ENCODE measurements at regions not wholly inside any gene's neighbourhood (a gene's known extent, or its start where the extent isn't known, plus 50 kb on each side); places are given as distances from the start of the nearest gene placed in this dataset.
A peak's percentile ranks its signal among the peaks of the same experiment; 100 is the strongest.
"Not testable (repeated sequence)": the region's sequence is repeated elsewhere in the genome, so short reads cannot be mapped to it uniquely, and the experiment has no call there.

- WGBS: no CpG with 5 or more reads among the region's 2 CpGs
- Histone ChIP-seq H3K14ac (ENCODE audit: low read length in 2 of 2) (no peak overlapping the region), H2AFZ (ENCODE audit: low read depth, low read length) (no peak overlapping the region), H3K4me2 (ENCODE audit: low read length, poor library complexity, severe bottlenecking) (no peak overlapping the region), H3K4ac (ENCODE audit: low read depth in 1 of 2, low read length in 2 of 2) (no peak overlapping the region), H2BK120ac (ENCODE audit: low read depth, low read length) (no peak overlapping the region), H2BK15ac (ENCODE audit: low read depth, poor library complexity, severe bottlenecking) (no peak overlapping the region), H2BK5ac (ENCODE audit: low read depth, low read length, poor library complexity, severe bottlenecking) (no peak overlapping the region), H3K36me3 (ENCODE audit: control insufficient read depth in 1 of 2, insufficient read depth in 2 of 2, low read depth in 1 of 2, low read length in 2 of 2) (no peaks in the 10 kb centered on the region), H4K91ac (ENCODE audit: low read length) (no peak overlapping the region), H4K8ac (ENCODE audit: low read length) (no peak overlapping the region), H3K23ac (ENCODE audit: low read length in 2 of 2) (no peak overlapping the region), H2BK12ac (ENCODE audit: low read length in 2 of 2) (no peak overlapping the region), H3K4me3 (ENCODE audit: insufficient read depth in 1 of 2, low read depth in 1 of 2, low read length in 2 of 2) (no peak overlapping the region), H3K27me3 (ENCODE audit: control insufficient read depth in 1 of 2, insufficient read depth in 1 of 2, low read length in 2 of 2) (no peaks in the 10 kb centered on the region), H3K18ac (ENCODE audit: low read depth in 1 of 2, low read length in 2 of 2) (no peak overlapping the region), H2AK5ac (ENCODE audit: low read length, severe bottlenecking) (no peak overlapping the region), H3K27ac (ENCODE audit: low read length, poor library complexity, severe bottlenecking) (no peak overlapping the region), H3K9me3 (ENCODE audit: control insufficient read depth, low read length) (no peaks in the 10 kb centered on the region), H3K79me1 (replicated peaks; ENCODE audit: low read length, poor library complexity, severe bottlenecking) (no peaks in the 10 kb centered on the region), H3K9ac (ENCODE audit: low read length) (no peak overlapping the region), H3K4me1 (ENCODE audit: control insufficient read depth, insufficient read depth, low read depth, low read length) (no peaks in the 10 kb centered on the region)
- DNase-seq: no peak
These were observed 404.9 kb upstream of the PRKCQ start for GRCh38 chr10:6984971-6985370.

GRCh38 chr10:6984016-6984415, 403.9 kb upstream of the PRKCQ start:
- not testable (repeated sequence) for H3K36me3 ChIP-seq (ENCODE audit: control insufficient read depth in 1 of 2, insufficient read depth in 2 of 2, low read depth in 1 of 2, low read length in 2 of 2); H3K18ac ChIP-seq (ENCODE audit: low read depth in 1 of 2, low read length in 2 of 2); H3K4me1 ChIP-seq (ENCODE audit: control insufficient read depth, insufficient read depth, low read depth, low read length); H2BK12ac ChIP-seq (ENCODE audit: low read length in 2 of 2); H3K27me3 ChIP-seq (ENCODE audit: control insufficient read depth in 1 of 2, insufficient read depth in 1 of 2, low read length in 2 of 2); H3K9ac ChIP-seq (ENCODE audit: low read length); H2AK5ac ChIP-seq (ENCODE audit: low read length, severe bottlenecking); H4K8ac ChIP-seq (ENCODE audit: low read length); H2AFZ ChIP-seq (ENCODE audit: low read depth, low read length); H2BK5ac ChIP-seq (ENCODE audit: low read depth, low read length, poor library complexity, severe bottlenecking); H2BK120ac ChIP-seq (ENCODE audit: low read depth, low read length); H3K23ac ChIP-seq (ENCODE audit: low read length in 2 of 2); DNase-seq; H3K14ac ChIP-seq (ENCODE audit: low read length in 2 of 2); H3K9me3 ChIP-seq (ENCODE audit: control insufficient read depth, low read length); H3K4ac ChIP-seq (ENCODE audit: low read depth in 1 of 2, low read length in 2 of 2); H3K79me1 ChIP-seq (replicated peaks; ENCODE audit: low read length, poor library complexity, severe bottlenecking); H3K4me3 ChIP-seq (ENCODE audit: insufficient read depth in 1 of 2, low read depth in 1 of 2, low read length in 2 of 2); H4K91ac ChIP-seq (ENCODE audit: low read length); H2BK15ac ChIP-seq (ENCODE audit: low read depth, poor library complexity, severe bottlenecking); H3K4me2 ChIP-seq (ENCODE audit: low read length, poor library complexity, severe bottlenecking); H3K27ac ChIP-seq (ENCODE audit: low read length, poor library complexity, severe bottlenecking)
- 77% methylated on average over 3 of the region's 5 CpGs for WGBS

DNA sequence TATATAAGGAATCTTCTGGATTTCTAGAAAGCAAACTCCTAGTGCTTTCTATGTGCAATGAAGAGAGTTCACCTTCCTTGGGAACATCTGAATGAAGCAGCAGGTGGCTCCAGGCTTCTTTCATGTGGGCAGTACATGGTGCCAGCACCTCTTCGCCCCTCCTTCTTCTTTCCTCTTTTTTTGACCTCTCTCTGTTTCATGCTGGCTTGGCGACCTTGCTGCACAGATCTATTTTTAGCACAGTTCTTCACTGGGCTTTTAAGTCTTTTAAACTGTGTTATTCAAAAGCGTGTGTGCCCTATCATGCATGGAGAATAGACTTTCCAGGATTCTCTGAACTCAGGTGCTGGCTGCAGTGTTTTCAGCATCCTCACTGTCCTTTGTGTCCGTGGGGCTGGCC, 400.3 kb upstream of the PRKCQ start:
- no peak overlapping the region for H3K18ac ChIP-seq (ENCODE audit: low read depth in 1 of 2, low read length in 2 of 2)
- H3K23ac ChIP-seq (ENCODE audit: low read length in 2 of 2): no peak overlapping the region
- H4K8ac ChIP-seq (ENCODE audit: low read length): peak overlapping the region; percentile 13
- H3K9ac ChIP-seq (ENCODE audit: low read length): no peak overlapping the region
- H3K4me1 ChIP-seq (ENCODE audit: control insufficient read depth, insufficient read depth, low read depth, low read length): no peaks in the 10 kb centered on the region
- no peak overlapping the region for H3K14ac ChIP-seq (ENCODE audit: low read length in 2 of 2)
- H3K4me2 ChIP-seq (ENCODE audit: low read length, poor library complexity, severe bottlenecking): no peak overlapping the region
- DNase-seq: no peak
- WGBS: 61% methylated on average over 4 of the region's 4 CpGs
- H2AK5ac ChIP-seq (ENCODE audit: low read length, severe bottlenecking): no peak overlapping the region
- H4K91ac ChIP-seq (ENCODE audit: low read length): no peak overlapping the region
- no peaks in the 10 kb centered on the region for H3K36me3 ChIP-seq (ENCODE audit: control insufficient read depth in 1 of 2, insufficient read depth in 2 of 2, low read depth in 1 of 2, low read length in 2 of 2)
- no peak overlapping the region for H2BK15ac ChIP-seq (ENCODE audit: low read depth, poor library complexity, severe bottlenecking)
- H2BK5ac ChIP-seq (ENCODE audit: low read depth, low read length, poor library complexity, severe bottlenecking): no peak overlapping the region
- H3K4me3 ChIP-seq (ENCODE audit: insufficient read depth in 1 of 2, low read depth in 1 of 2, low read length in 2 of 2): peak overlapping the region in 1 of 2 experiments; percentile 43
- H2BK120ac ChIP-seq (ENCODE audit: low read depth, low read length): no peak overlapping the region
- no peaks in the 10 kb centered on the region for H3K79me1 ChIP-seq (replicated peaks; ENCODE audit: low read length, poor library complexity, severe bottlenecking)
- H3K27ac ChIP-seq (ENCODE audit: low read length, poor library complexity, severe bottlenecking): no peak overlapping the region
- H3K4ac ChIP-seq (ENCODE audit: low read depth in 1 of 2, low read length in 2 of 2): no peak overlapping the region
- H3K9me3 ChIP-seq (ENCODE audit: control insufficient read depth, low read length): no peaks in the 10 kb centered on the region
- H3K27me3 ChIP-seq (ENCODE audit: control insufficient read depth in 1 of 2, insufficient read depth in 1 of 2, low read length in 2 of 2): no peaks in the 10 kb centered on the region
- no peak overlapping the region for H2AFZ ChIP-seq (ENCODE audit: low read depth, low read length)
- H2BK12ac ChIP-seq (ENCODE audit: low read length in 2 of 2): no peak overlapping the region

DNA sequence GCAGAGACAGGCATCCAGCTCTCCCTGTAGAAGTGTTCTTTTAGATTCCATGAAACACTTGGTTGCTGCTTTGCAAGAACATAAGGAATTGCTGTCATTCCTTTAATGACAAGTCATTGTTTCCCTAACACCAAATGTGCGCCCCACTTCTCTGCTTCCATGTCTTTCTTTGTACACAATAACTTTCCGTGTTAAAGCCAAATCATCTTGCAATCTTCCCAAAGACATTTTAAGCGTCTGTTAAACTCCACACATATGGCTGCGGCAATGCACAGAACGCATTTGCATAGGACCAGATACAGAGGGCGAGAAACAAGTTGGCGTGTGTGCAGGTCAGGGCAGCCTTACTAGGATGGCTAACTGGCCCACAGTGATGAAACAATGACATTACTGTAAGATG, 399.3 kb upstream of the PRKCQ start:
- H3K27me3 ChIP-seq (ENCODE audit: control insufficient read depth in 1 of 2, insufficient read depth in 1 of 2, low read length in 2 of 2): peaks cover 0 to 4% of the 10 kb centered on the region in 2 experiments
- H2BK15ac ChIP-seq (ENCODE audit: low read depth, poor library complexity, severe bottlenecking): no peak overlapping the region
- H3K79me1 ChIP-seq (replicated peaks; ENCODE audit: low read length, poor library complexity, severe bottlenecking): no peaks in the 10 kb centered on the region
- H3K4ac ChIP-seq (ENCODE audit: low read depth in 1 of 2, low read length in 2 of 2): no peak overlapping the region
- no peaks in the 10 kb centered on the region for H3K36me3 ChIP-seq (ENCODE audit: control insufficient read depth in 1 of 2, insufficient read depth in 2 of 2, low read depth in 1 of 2, low read length in 2 of 2)
- no peak overlapping the region for H2BK12ac ChIP-seq (ENCODE audit: low read length in 2 of 2)
- no peak overlapping the region for H4K8ac ChIP-seq (ENCODE audit: low read length)
- no peak overlapping the region for H2AFZ ChIP-seq (ENCODE audit: low read depth, low read length)
- H2BK5ac ChIP-seq (ENCODE audit: low read depth, low read length, poor library complexity, severe bottlenecking): no peak overlapping the region
- H2AK5ac ChIP-seq (ENCODE audit: low read length, severe bottlenecking): no peak overlapping the region
- no peak overlapping the region for H3K4me3 ChIP-seq (ENCODE audit: insufficient read depth in 1 of 2, low read depth in 1 of 2, low read length in 2 of 2)
- no peak overlapping the region for H3K4me2 ChIP-seq (ENCODE audit: low read length, poor library complexity, severe bottlenecking)
- H3K18ac ChIP-seq (ENCODE audit: low read depth in 1 of 2, low read length in 2 of 2): no peak overlapping the region
- no peak for DNase-seq
- H3K4me1 ChIP-seq (ENCODE audit: control insufficient read depth, insufficient read depth, low read depth, low read length): no peaks in the 10 kb centered on the region
- H4K91ac ChIP-seq (ENCODE audit: low read length): no peak overlapping the region
- no peak overlapping the region for H2BK120ac ChIP-seq (ENCODE audit: low read depth, low read length)
- WGBS: 93% methylated on average over 7 of the region's 7 CpGs
- no peaks in the 10 kb centered on the region for H3K9me3 ChIP-seq (ENCODE audit: control insufficient read depth, low read length)
- no peak overlapping the region for H3K27ac ChIP-seq (ENCODE audit: low read length, poor library complexity, severe bottlenecking)
- no peak overlapping the region for H3K9ac ChIP-seq (ENCODE audit: low read length)
- no peak overlapping the region for H3K23ac ChIP-seq (ENCODE audit: low read length in 2 of 2)
- H3K14ac ChIP-seq (ENCODE audit: low read length in 2 of 2): no peak overlapping the region

Measured in mesenchymal stem cell (in vitro differentiated cells and primary cell).